Sigmoid colon (tissue), 6 donors: ENCODE measurements at regions not wholly inside any gene's neighbourhood (a gene's known extent, or its start where the extent isn't known, plus 50 kb on each side); places are given as distances from the start of the nearest gene placed in this dataset.

ENCODE experiments used
- DNase-seq: peaks from one replicate; pipeline ENCODE4 v3.0.0-alpha.2; 2019
- H3K27ac ChIP-seq, 4 donors: fragments of 200-600 bp; sonication (generic); one replicate each; pipeline ENCODE4 v1.5.1; 2016 to 2019; ENCODE audit warnings: mild to moderate bottlenecking in 1 of 4
- H3K27me3 ChIP-seq, 3 donors: fragments of 200-600 bp; sonication (generic); one replicate each; pipeline ENCODE4 v1.5.1; 2019; ENCODE audit warnings: mild to moderate bottlenecking in 1 of 3
- H3K36me3 ChIP-seq, 4 donors: fragments of 200-600 bp; sonication (generic); one replicate each; pipeline ENCODE4 v1.5.1; 2016 to 2019
- H3K4me1 ChIP-seq, 4 donors: fragments of 200-600 bp; sonication (generic); one replicate each; pipeline ENCODE4 v1.5.1; 2017 to 2019
- H3K4me3 ChIP-seq, 4 donors: fragments of 200-600 bp; sonication (generic); one replicate each; pipeline ENCODE4 v1.5.1; 2017 to 2019; ENCODE audit warnings: mild to moderate bottlenecking in 2 of 4, moderate library complexity in 1 of 4
- H3K9me3 ChIP-seq, 4 donors: fragments of 200-600 bp in 3 of 4; sonication (generic) in 3 of 4; one replicate each; pipeline versions ENCODE4 v1.5.1 to v1.6.1; 2013 to 2019
- CTCF ChIP-seq, 4 experiments: fragments of 450-650 bp in 3 of 4; fragments of 200-600 bp in 1 of 4; IDR thresholded peaks; one replicate each; pipeline ENCODE4 v1.5.1; 2016 to 2019; ENCODE audit warnings: antibody characterized with exemption in 4 of 4, mild to moderate bottlenecking in 3 of 4, moderate library complexity in 2 of 4
- EP300 ChIP-seq, 4 donors: sonication (generic); formaldehyde crosslinking; IDR thresholded peaks; one replicate each; pipeline ENCODE4 v1.6.1; 2017; ENCODE audit warnings: antibody characterized with exemption in 4 of 4
- POLR2A ChIP-seq, 2 donors: fragments of 450-650 bp; IDR thresholded peaks; one replicate each; pipeline ENCODE4 v1.6.1; 2016; ENCODE audit warnings: antibody characterized with exemption in 2 of 2, mild to moderate bottlenecking in 2 of 2, moderate library complexity in 2 of 2
- POLR2AphosphoS5 ChIP-seq, 4 donors: sonication (generic); formaldehyde crosslinking; IDR thresholded peaks; one replicate each; pipeline ENCODE4 v1.6.1; 2017; ENCODE audit warnings: antibody characterized with exemption in 4 of 4
- WGBS, 2 donors: extraction: QIAGEN DNeasy Blood & Tissue Kit; methylation state at CpG; one replicate each; pipeline ENCODE4 v1.1.7; 2013; 5-methylcytosine and 5-hydroxymethylcytosine counted together
- intact Hi-C: fragments of 100-400 bp; cut with DNase I; formaldehyde crosslinking; loops from one replicate; pipeline ENCODE4 v1.15.1; 2023
- donor health status: healthy with polysubstance abuse.
- donor health status: healthy.

DNA sequence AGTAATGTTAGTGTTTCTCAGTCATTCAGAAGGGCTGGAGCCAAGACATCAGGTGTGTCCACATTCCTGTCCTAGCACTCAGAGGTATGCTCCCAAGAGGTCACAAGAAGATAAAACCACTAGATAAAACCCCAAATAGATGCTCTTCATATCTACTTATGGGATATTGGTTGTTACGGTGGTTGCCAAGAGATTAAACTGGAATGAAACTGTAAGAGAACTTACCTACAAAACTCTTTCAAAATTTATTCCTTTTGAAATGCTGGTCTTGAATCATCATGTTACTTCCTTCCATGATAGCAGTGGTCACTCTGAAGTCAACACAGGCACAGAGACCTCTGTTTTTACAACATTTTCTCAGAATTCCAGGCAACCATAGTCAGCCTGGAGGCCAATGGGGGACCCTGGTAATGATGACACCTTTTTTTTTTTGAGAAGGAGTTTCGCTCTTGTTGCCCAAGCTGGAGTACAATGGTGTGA is 122.4 kb upstream of the WSCD1 start:
- Histone ChIP-seq H3K9me3 (peaks cover 0 to 2% (median 0%) of the 10 kb centered on the region in 4 donors), H3K27ac (no peak overlapping the region), H3K4me1 (no peaks in the 10 kb centered on the region), H3K27me3 (no peaks in the 10 kb centered on the region), H3K4me3 (no peak overlapping the region), H3K36me3 (no peaks in the 10 kb centered on the region)
- intact Hi-C loops: no loop called here
- WGBS, 2 donors: 82 to 84% methylated on average over 2 of the region's 2 CpGs
- DNase-seq: no peak
- TF ChIP-seq EP300 (IDR thresholded peaks at IDR 0.05) (no peak), POLR2AphosphoS5 (IDR thresholded peaks at IDR 0.05) (no peak), POLR2A (IDR thresholded peaks at IDR 0.05) (no peak), CTCF (IDR thresholded peaks at IDR 0.05) (no peak)

DNA sequence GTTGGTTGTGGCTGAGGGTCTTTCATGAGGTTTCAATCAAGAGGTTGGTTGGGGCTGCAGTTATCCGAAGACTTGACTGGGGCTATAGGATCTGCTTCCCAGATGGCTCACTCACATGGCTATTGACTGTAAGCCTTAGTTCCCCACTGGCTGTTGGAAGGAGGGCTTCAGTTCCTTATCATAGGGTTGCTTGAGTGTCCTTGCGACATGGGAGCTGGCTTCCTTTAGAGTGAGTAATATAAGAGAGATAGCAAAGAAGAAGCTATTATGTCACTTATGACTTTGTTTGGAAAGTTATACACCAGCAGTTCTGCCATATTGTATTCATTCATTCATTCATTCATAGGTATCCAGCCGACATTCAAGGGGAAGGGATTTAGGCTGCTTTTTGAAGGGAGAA is 121.4 kb upstream of the WSCD1 start:
- Histone ChIP-seq H3K27me3 (no peaks in the 10 kb centered on the region), H3K9me3 (peaks cover 0 to 2% (median 0%) of the 10 kb centered on the region in 4 donors), H3K4me1 (no peaks in the 10 kb centered on the region), H3K27ac (no peak overlapping the region), H3K36me3 (no peaks in the 10 kb centered on the region), H3K4me3 (no peak overlapping the region)
- 93 to 94% methylated on average over 3 of the region's 3 CpGs for WGBS, 2 donors
- TF ChIP-seq POLR2A (IDR thresholded peaks at IDR 0.05) (no peak), CTCF (IDR thresholded peaks at IDR 0.05) (no peak), POLR2AphosphoS5 (IDR thresholded peaks at IDR 0.05) (no peak), EP300 (IDR thresholded peaks at IDR 0.05) (no peak)
- intact Hi-C loops: no loop called here
- DNase-seq: no peak

DNA sequence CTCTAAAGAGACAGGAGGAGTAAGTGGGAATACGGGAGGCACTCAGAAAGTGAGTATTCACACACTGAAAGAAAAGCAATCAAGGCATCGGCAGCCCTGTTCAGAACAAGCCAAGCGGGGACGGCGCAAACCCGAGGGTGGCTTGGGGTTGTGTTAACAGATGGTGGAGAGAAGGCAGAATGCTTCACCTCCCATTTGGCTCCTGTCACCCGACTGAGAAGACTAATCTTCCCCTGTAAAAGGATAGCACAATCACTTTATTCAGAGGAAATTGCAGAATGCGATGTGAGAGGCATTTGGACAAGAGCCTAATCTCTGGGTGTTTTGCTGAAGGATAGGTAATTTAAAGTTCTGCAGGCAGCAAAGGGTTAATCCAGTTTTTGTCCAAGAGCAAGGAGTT is 119.3 kb upstream of the WSCD1 start:
- Histone ChIP-seq H3K27me3 (no peaks in the 10 kb centered on the region), H3K4me1 (no peaks in the 10 kb centered on the region), H3K36me3 (no peaks in the 10 kb centered on the region), H3K9me3 (peaks cover 0 to 5% (median 1%) of the 10 kb centered on the region in 4 donors), H3K4me3 (no peak overlapping the region), H3K27ac (no peak overlapping the region)
- TF ChIP-seq POLR2A (IDR thresholded peaks at IDR 0.05): no peak
- no peak for TF ChIP-seq POLR2AphosphoS5 (IDR thresholded peaks at IDR 0.05)
- no peak for TF ChIP-seq EP300 (IDR thresholded peaks at IDR 0.05)
- TF ChIP-seq CTCF (IDR thresholded peaks at IDR 0.05): no peak
- no peak for DNase-seq
- 41% methylated on average over 8 of the region's 8 CpGs for WGBS, 2 donors
- intact Hi-C loops: no loop called here

- no peak overlapping the region for H3K4me3 ChIP-seq
- no peak for DNase-seq
- TF ChIP-seq EP300 (IDR thresholded peaks at IDR 0.05): no peak
- TF ChIP-seq POLR2A (IDR thresholded peaks at IDR 0.05): no peak
- no peak for TF ChIP-seq CTCF (IDR thresholded peaks at IDR 0.05)
- TF ChIP-seq POLR2AphosphoS5 (IDR thresholded peaks at IDR 0.05): no peak
- H3K9me3 ChIP-seq: peaks cover 0 to 5% (median 3%) of the 10 kb centered on the region in 4 donors
- no peak overlapping the region for H3K27ac ChIP-seq
- WGBS, 2 donors: 13 to 53% methylated on average over 3 of the region's 3 CpGs
- H3K4me1 ChIP-seq: no peaks in the 10 kb centered on the region
- H3K27me3 ChIP-seq: no peaks in the 10 kb centered on the region
- no peaks in the 10 kb centered on the region for H3K36me3 ChIP-seq
- intact Hi-C loops: no loop called here
Measured at GRCh38 chr17:5951912-5952311, 118.3 kb upstream of the WSCD1 start.

DNA sequence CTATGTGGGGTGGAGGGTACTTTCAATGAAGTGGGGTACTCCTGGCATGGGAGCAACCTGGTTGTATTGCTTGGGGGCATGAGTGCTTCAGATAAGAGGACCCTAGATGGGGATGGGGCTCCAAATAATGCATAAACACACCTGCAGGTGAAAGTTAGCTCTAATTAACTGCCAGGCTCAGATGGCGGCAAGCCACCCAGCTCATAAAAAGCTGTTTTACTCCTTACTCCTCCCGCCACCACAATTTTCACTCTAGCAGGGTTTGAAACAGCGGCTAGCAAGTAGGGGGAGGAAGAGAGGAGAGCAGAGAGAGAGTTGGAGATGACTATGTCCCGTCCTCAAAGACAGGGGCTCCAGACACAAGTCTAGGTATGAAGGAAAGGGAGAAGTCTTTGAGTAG is 117.7 kb upstream of the WSCD1 start:
- no peak for DNase-seq
- TF ChIP-seq POLR2AphosphoS5 (IDR thresholded peaks at IDR 0.05) (no peak), CTCF (IDR thresholded peaks at IDR 0.05) (no peak), POLR2A (IDR thresholded peaks at IDR 0.05) (no peak), EP300 (IDR thresholded peaks at IDR 0.05) (no peak)
- H3K4me3 ChIP-seq: no peak overlapping the region
- no peak overlapping the region for H3K27ac ChIP-seq
- H3K9me3 ChIP-seq: peaks cover 0 to 5% (median 3%) of the 10 kb centered on the region in 4 donors
- intact Hi-C loops: no loop called here
- no peaks in the 10 kb centered on the region for H3K27me3 ChIP-seq
- H3K36me3 ChIP-seq: no peaks in the 10 kb centered on the region
- H3K4me1 ChIP-seq: no peaks in the 10 kb centered on the region
- 17 to 60% methylated on average over 4 of the region's 4 CpGs for WGBS, 2 donors
